Pons (tissue), 1 donor: ENCODE measurements at regions not wholly inside any gene's neighbourhood (a gene's known extent, or its start where the extent isn't known, plus 50 kb on each side); places are given as distances from the start of the nearest gene placed in this dataset.

Experiments used
- DNase-seq: peaks from one replicate; pipeline ENCODE4 v3.0.0-alpha.2; 2016; ENCODE audit warnings: low spot score

GRCh38 chr5:114252226-114252625, 109.6 kb upstream of the KCNN2 start:
- no peak for DNase-seq

DNA sequence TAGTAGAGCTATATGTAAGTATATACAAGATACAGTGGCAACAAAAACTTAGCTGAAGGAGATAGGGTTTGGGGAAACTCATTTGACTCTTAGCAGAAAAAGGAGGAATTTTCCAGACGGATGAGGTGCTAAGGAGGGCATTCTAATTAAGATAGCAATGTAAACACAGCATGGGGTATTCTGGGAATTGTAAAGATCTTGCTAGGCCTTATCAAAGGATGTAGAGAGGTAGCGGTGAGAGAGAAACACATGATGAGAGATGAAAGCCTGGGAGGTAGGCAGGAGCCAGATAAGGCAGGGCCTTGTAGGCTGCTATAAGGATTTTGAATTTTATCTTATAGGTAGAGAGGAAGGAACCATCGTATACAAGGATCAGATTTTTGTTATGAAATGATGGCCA, 106.6 kb upstream of the KCNN2 start:
- no peak for DNase-seq

DNA sequence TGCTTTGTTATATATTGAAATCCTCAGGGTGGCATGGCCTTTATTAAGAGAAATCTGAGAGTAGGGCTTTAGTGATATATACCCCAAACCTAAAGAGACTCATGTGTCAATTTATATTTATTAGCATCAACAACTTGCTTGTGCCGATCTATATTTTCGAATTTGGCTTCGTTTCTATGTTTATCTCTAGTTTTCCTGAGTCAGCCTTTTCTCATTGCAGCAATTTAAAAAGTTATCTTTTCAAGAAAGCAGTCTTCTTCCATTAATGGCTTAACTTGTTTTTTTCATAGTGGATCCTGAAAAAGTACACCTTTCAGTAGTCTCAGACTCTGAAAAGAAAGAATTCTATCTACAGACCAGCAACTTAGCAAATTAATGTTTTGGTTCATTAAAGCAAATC, 99.9 kb upstream of the KCNN2 start:
- DNase-seq: no peak

DNA sequence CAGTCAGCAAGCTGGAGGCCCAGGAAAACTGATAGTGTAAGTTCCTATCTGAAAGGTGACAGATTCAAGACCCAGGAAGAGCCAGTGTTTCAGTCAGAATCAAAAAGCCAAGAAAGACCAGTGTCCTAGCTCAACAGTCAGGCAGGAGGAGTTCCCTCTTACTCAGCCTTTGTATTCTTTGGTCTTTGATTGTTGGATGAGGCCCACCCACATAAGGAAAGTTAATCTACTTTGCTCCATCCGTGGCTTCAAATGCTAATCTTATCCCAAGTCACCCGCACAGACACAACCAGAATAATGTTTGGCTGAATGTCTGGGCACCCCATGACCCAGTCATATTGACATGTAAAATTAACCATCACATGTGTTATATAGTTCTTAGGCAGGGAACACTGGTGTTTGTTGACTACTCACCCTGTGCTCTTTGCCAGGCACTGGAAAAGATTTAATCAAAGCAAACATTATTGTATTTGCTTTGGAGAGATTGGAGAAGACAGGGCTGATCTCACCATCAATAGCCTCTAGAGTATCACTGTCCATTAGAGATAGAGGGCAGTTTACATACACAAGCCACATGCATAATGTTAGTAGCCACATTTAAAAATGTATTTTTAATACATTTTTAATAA, 96.3 kb upstream of the KCNN2 start:
- no peak for DNase-seq

- no peak for DNase-seq
Observed at GRCh38 chr5:114266374-114266773, 95.5 kb upstream of the KCNN2 start.

DNA sequence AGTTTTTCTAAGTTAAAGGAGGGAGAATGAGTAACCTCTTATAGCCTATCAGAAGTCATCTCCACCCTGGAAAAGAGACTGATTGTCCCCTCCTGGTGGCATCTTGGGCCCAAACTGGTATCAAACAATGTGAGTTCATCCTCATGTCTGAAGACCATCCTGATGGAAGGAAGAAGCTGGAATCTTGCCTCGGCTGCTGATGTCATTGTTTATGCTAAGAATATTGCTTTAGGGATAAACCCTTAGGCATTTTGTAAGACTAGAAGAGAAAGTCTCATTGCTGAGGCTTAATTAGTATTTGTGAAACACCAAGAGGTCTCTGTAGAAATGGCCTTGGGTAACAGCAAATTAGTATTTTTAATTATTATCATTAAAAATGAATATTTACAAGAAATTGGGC, 65.7 kb upstream of the KCNN2 start:
- no peak for DNase-seq

GRCh38 chr5:114297915-114298314, 64.0 kb upstream of the KCNN2 start:
- DNase-seq: no peak

DNA sequence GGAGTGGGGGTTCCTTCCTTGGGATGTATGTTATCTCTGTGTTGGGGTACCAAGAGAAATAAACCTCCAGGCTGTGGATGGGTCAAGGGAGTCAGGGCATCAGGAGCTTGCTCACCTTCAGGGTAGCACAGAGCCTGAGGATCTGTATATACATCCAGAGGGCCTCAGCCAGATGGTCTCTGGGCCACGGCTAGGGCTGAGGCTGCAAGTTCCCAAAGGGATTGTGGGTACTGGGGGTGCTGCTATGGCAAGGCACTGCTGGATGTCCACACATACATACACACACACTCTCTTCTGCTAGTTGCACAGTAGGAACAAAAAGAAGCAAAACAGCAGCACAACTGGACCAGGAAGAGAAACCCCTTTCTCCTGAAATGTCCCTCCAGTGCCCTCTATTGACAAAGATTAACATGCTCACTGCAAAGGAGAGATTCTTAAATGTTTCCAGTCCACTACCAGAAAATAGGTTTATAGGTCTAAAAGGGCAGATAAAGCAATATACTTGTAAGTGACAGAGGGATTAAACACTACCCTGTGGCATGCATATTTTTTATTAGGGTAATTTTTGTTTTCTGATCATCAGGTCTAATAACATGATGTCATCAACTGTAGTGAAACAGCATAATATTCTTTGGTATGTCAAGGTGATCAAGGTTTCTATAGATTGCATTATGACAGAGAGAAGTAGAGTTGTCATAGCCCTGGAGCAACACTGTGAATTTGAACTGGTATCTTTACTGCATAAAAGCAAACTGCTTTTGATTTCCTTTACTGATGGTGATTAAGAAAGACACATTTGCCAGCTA, 56.3 kb upstream of the KCNN2 start:
- peak; percentile 23 for DNase-seq

DNA sequence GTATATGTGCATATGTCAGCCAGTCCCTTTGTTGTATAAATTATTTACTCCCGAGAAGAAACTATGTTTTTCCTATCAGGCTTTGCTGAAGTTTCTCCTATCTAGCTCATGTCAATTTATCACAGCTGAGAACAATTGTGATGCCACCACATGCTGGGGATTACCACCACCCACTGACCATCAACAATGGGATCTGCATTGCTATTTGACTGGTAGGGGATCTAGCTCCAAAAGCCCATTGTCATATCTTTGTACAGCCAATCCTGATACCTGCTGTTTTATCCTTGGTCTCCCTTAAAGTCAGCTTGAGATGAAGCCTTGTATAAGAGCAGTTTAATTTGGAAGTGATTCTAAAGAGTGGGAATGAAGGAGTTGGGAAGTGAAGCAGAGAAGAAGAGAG, 53.9 kb upstream of the KCNN2 start:
- no peak for DNase-seq

- no peak for DNase-seq
Observed at GRCh38 chr5:114308508-114308907, 53.4 kb upstream of the KCNN2 start.

DNA sequence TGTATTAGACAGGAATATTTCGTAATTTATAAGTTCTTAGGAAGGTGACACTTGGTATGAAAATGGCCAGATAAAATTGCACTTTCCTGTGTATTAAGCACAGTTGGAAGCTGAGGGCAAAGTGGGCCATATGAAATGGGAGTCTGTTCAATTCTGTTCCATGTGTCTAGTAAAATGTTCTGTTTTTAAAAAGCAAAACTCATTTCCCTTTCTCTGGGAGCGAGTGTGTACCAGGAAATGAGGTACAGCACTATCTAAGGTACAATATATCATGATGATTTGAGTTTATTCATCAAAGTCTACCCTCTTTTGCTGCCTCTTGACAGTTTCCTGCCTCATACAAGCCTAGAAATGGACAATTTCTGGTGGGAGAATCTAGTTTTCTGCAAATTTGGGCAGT, 51.2 kb upstream of the KCNN2 start:
- DNase-seq: no peak

- no peak for DNase-seq
Observed at GRCh38 chr5:114311281-114311680, 50.6 kb upstream of the KCNN2 start.

- peak; percentile 19 for DNase-seq
Observed at GRCh38 chr5:114311968-114312367, 49.9 kb upstream of the KCNN2 start.
